Astrocyte (in vitro differentiated cells and primary cell): ENCODE measurements at regions not wholly inside any gene's neighbourhood (a gene's known extent, or its start where the extent isn't known, plus 50 kb on each side); places are given as distances from the start of the nearest gene placed in this dataset.

ENCODE experiments used
- EZH2 ChIP-seq: IDR thresholded peaks from 2 replicates; pipeline ENCODE4 v1.6.1; 2012; ENCODE audit warnings: mild to moderate bottlenecking, low read length, inconsistent platforms; ENCODE audit not compliant: insufficient read depth
- TF ChIP-seq, protein P1 (sequence below): IDR thresholded peaks from 2 replicates; pipeline ENCODE4 v1.5.1; 2011; ENCODE audit warnings: low read depth, mild to moderate bottlenecking, inconsistent platforms, low read length, moderate library complexity; ENCODE audit not compliant: insufficient read depth

DNA sequence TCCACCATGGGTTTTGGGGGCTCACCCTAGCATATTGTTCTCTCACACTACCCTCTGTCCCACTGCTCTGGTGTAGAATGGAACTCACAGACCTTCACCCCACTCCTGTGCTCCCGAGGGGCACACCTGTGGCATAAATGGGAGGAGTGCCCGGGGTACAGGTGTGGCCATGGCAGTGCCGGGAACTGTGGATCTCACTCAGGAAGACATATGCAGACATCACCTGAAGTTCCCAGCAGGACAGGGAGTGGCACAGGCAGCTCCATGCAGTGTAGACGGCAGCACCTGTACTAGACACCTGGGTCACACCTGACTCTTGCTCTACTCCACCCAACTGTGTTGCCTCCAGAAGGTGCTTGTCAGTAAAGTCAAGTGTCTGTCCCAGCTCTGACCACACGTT lies 57.6 kb upstream of the MRPS22 start:
- TF ChIP-seq, protein P1, sequence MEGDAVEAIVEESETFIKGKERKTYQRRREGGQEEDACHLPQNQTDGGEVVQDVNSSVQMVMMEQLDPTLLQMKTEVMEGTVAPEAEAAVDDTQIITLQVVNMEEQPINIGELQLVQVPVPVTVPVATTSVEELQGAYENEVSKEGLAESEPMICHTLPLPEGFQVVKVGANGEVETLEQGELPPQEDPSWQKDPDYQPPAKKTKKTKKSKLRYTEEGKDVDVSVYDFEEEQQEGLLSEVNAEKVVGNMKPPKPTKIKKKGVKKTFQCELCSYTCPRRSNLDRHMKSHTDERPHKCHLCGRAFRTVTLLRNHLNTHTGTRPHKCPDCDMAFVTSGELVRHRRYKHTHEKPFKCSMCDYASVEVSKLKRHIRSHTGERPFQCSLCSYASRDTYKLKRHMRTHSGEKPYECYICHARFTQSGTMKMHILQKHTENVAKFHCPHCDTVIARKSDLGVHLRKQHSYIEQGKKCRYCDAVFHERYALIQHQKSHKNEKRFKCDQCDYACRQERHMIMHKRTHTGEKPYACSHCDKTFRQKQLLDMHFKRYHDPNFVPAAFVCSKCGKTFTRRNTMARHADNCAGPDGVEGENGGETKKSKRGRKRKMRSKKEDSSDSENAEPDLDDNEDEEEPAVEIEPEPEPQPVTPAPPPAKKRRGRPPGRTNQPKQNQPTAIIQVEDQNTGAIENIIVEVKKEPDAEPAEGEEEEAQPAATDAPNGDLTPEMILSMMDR: no peak
- no peak for TF ChIP-seq EZH2
